Calu3 (cell line): ENCODE measurements at regions not wholly inside any gene's neighbourhood (a gene's known extent, or its start where the extent isn't known, plus 50 kb on each side); places are given as distances from the start of the nearest gene placed in this dataset.

Experiments used
- BruUV-seq: library from RNA; stranded (reverse); fragments of 400-500 nt; replicated peaks from 2 replicates; lab custom pipeline; 2021; lab: Mats Ljungman, UMichigan
- CTCF ChIA-PET: fragments of 300-600 bp; sonication (Branson Sonifier 250); formaldehyde crosslinking; loops from one replicate; lab custom pipeline; 2022; ENCODE audit warnings: antibody characterized with exemption; lab: Charles Lee
- DNase-seq: peaks from one replicate; pipeline ENCODE4 v3.0.0; 2022
- H3K27ac Mint-ChIP-seq: one replicate; pipeline ENCODE4 v1.8.0; 2022; ENCODE audit warnings: mixed read lengths; ENCODE audit not compliant: unreplicated experiment
- H3K27me3 Mint-ChIP-seq: one replicate; pipeline ENCODE4 v1.8.0; 2022; ENCODE audit warnings: mixed read lengths; ENCODE audit not compliant: unreplicated experiment
- H3K36me3 Mint-ChIP-seq: one replicate; pipeline ENCODE4 v1.8.0; 2022; ENCODE audit warnings: mild to moderate bottlenecking, moderate library complexity, mixed read lengths; ENCODE audit not compliant: insufficient read depth, unreplicated experiment
- H3K4me1 Mint-ChIP-seq: one replicate; pipeline ENCODE4 v1.8.0; 2022; ENCODE audit warnings: mild to moderate bottlenecking, low read depth, mixed read lengths; ENCODE audit not compliant: unreplicated experiment
- H3K4me3 Mint-ChIP-seq: one replicate; pipeline ENCODE4 v1.8.0; 2022; ENCODE audit warnings: mild to moderate bottlenecking, low read depth, moderate library complexity, mixed read lengths; ENCODE audit not compliant: unreplicated experiment
- H3K9me3 Mint-ChIP-seq: one replicate; pipeline ENCODE4 v1.8.0; 2022; ENCODE audit warnings: low read depth, mixed read lengths; ENCODE audit not compliant: unreplicated experiment
- intact Hi-C: fragments of 100-400 bp; cut with micrococcal nuclease; formaldehyde crosslinking; loops from one replicate; pipeline ENCODE4 v1.10.0; 2022; ENCODE audit not compliant: unreplicated experiment
- TF ChIP-seq, protein P1 (sequence below): fragments of 200-600 bp; IDR thresholded peaks from one replicate; pipeline ENCODE4 v1.8.0; 2022; ENCODE audit warnings: antibody characterized with exemption; ENCODE audit not compliant: unreplicated experiment

- BruUV-seq: no TSS peak
- no peaks in the 10 kb centered on the region for H3K4me1 Mint-ChIP-seq
- intact Hi-C loops: no loop called here
- H3K9me3 Mint-ChIP-seq: no peaks in the 10 kb centered on the region
- TF ChIP-seq, protein P1, sequence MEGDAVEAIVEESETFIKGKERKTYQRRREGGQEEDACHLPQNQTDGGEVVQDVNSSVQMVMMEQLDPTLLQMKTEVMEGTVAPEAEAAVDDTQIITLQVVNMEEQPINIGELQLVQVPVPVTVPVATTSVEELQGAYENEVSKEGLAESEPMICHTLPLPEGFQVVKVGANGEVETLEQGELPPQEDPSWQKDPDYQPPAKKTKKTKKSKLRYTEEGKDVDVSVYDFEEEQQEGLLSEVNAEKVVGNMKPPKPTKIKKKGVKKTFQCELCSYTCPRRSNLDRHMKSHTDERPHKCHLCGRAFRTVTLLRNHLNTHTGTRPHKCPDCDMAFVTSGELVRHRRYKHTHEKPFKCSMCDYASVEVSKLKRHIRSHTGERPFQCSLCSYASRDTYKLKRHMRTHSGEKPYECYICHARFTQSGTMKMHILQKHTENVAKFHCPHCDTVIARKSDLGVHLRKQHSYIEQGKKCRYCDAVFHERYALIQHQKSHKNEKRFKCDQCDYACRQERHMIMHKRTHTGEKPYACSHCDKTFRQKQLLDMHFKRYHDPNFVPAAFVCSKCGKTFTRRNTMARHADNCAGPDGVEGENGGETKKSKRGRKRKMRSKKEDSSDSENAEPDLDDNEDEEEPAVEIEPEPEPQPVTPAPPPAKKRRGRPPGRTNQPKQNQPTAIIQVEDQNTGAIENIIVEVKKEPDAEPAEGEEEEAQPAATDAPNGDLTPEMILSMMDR: no peak
- H3K36me3 Mint-ChIP-seq: no peaks in the 10 kb centered on the region
- no peak overlapping the region for H3K27ac Mint-ChIP-seq
- no peak overlapping the region for H3K4me3 Mint-ChIP-seq
- no peak for DNase-seq
- no peaks in the 10 kb centered on the region for H3K27me3 Mint-ChIP-seq
- CTCF ChIA-PET: no interaction called here
Observed at GRCh38 chr15:37698679-37699078, 235.8 kb upstream of the TMCO5A start.

- no peaks in the 10 kb centered on the region for H3K4me1 Mint-ChIP-seq
- TF ChIP-seq, protein P1: no peak
- no peaks in the 10 kb centered on the region for H3K36me3 Mint-ChIP-seq
- H3K9me3 Mint-ChIP-seq: no peaks in the 10 kb centered on the region
- H3K27me3 Mint-ChIP-seq: no peaks in the 10 kb centered on the region
- no peak overlapping the region for H3K4me3 Mint-ChIP-seq
- BruUV-seq: no TSS peak
- intact Hi-C loops: no loop called here
- CTCF ChIA-PET: interaction anchor here (0.6 kb wide), 1 partner anchor 40 kb away, joined by 5 read pairs; no protein-coding TSS in a partner anchor
- no peak overlapping the region for H3K27ac Mint-ChIP-seq
- DNase-seq: no peak
Observed at GRCh38 chr15:37701230-37701629, 233.2 kb upstream of the TMCO5A start.

DNA sequence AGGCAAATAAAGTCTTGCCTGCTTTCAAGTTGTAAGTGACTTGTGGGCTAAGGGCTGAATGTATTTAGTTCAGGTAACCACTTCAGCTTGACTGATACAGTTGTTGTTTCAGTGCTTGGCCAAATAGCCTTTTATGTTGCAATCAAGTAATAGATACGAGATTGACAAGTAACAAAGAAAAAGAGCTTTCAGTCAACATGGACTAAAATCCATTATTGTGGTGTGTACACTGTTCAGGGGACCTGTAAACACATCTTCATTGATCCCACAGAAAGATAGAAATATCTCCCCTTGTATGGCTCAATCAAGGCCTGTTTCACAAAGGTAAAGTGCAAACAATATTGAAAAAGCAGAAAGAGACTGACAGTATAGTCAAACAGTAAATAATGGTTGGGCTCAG, 224.8 kb upstream of the TMCO5A start:
- intact Hi-C loops: no loop called here
- H3K27me3 Mint-ChIP-seq: no peaks in the 10 kb centered on the region

DNA sequence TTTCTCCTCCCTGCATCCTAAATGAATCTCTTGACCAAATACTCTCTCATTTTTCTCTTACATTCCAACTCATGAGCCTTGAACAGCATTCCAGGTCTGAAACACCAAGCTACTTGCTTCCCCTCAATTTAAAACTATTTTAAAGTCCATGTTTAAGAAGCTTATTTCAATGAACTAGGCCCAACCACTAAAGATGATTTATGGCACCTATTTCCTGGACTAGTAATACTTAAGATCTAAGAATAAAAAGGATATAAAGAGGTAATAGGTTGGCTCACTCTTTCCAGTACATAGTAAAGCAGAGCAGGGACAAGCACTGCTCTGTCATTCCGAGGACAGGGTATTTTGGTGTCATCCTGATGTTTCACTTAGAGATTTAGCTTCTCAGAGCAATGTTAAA, 219.3 kb upstream of the TMCO5A start:
- CTCF ChIA-PET: no interaction called here
- no peak overlapping the region for H3K4me3 Mint-ChIP-seq
- no TSS peak for BruUV-seq

More for the DNA sequence above, 224.8 kb upstream of the TMCO5A start:
- no TSS peak for BruUV-seq
- Mint-ChIP-seq H3K4me3 (no peak overlapping the region), H3K9me3 (peaks cover 4% of the 10 kb centered on the region), H3K36me3 (no peaks in the 10 kb centered on the region), H3K27ac (no peak overlapping the region), H3K4me1 (no peaks in the 10 kb centered on the region)
- CTCF ChIA-PET: interaction anchor here (0.6 kb wide), 1 partner anchor 12 kb away, joined by 3 read pairs; no protein-coding TSS in a partner anchor
- TF ChIP-seq, protein P1: no peak
- DNase-seq: no peak

More for the DNA sequence above, 219.3 kb upstream of the TMCO5A start:
- Mint-ChIP-seq H3K9me3 (peaks cover 4% of the 10 kb centered on the region), H3K27ac (no peak overlapping the region), H3K36me3 (no peaks in the 10 kb centered on the region), H3K4me1 (no peaks in the 10 kb centered on the region), H3K27me3 (no peaks in the 10 kb centered on the region)
- intact Hi-C loops: no loop called here
- TF ChIP-seq, protein P1: no peak
- no peak for DNase-seq
